ENCODE measurements at regions not wholly inside any gene's neighbourhood (a gene's known extent, or its start where the extent isn't known, plus 50 kb on each side); places are given as distances from the start of the nearest gene placed in this dataset.
A peak's percentile ranks its signal among the peaks of the same experiment; 100 is the strongest.

DNA sequence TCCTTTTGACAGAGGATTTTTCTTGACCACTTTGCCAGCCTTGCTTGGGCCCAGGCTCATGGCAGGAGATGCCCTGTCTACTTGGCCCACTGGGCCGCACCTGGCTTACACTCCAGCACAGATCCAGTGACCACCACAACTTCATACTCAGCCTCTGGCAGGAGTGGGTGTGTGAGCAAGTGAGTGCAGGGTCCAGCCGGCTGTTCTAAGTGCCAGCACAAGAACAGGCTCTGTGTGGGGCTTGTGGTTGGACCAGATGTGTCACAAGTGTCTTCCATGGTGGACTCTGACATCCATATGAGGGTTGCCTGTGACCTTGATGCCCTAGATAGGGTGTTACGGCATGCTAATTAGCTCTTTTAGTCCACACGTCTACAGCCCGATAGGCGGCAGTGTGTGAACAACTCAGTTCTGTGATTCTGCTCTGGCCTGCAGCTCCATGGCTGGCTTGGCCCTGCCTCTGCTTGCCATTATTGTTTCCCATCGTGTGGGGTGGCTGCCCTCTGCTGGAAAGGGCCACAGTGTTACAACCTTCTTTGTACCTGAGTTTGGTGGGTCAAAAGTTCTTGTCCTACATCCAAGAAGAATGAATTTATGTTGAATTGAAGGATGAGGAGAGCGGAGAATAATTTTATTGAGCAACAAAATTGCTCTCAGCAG, 1089.1 kb downstream of the SLC6A15 start:
- TF ChIP-seq, protein P1, sequence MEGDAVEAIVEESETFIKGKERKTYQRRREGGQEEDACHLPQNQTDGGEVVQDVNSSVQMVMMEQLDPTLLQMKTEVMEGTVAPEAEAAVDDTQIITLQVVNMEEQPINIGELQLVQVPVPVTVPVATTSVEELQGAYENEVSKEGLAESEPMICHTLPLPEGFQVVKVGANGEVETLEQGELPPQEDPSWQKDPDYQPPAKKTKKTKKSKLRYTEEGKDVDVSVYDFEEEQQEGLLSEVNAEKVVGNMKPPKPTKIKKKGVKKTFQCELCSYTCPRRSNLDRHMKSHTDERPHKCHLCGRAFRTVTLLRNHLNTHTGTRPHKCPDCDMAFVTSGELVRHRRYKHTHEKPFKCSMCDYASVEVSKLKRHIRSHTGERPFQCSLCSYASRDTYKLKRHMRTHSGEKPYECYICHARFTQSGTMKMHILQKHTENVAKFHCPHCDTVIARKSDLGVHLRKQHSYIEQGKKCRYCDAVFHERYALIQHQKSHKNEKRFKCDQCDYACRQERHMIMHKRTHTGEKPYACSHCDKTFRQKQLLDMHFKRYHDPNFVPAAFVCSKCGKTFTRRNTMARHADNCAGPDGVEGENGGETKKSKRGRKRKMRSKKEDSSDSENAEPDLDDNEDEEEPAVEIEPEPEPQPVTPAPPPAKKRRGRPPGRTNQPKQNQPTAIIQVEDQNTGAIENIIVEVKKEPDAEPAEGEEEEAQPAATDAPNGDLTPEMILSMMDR (IDR thresholded peaks at IDR 0.05): peak; percentile 17
- peak in 1 of 2 donors; percentile 43 for ATAC-seq
- intact Hi-C loops (cut with DNase I): no loop called here

DNA sequence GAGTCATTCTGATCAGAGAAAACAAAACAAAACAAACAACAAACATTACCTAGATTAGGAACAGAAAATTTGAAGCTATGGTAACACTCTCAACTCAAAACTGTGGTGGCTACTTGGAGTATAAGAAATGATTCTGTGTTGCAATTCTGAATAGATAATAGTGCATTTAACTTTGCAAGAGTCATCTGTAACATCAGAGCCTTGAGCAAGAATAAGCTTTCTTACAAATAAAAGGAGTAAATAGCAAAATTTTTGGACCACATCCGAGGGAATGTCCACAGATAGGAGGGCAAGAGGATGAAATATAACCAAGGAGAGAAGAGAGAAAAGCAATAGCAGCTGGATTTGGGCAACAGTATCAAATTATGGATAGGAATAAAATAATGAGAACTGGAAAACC, 1090.6 kb downstream of the SLC6A15 start:
- ATAC-seq (no peak), DNase-seq (no peak)
- Histone ChIP-seq H3K27me3 (ENCODE audit: low read depth) (no peaks in the 10 kb centered on the region), H3K4me1 (no peaks in the 10 kb centered on the region), H3K9me3 (no peaks in the 10 kb centered on the region), H3K36me3 (no peaks in the 10 kb centered on the region), H3K27ac (no peak overlapping the region), H3K4me3 (no peak overlapping the region)
- intact Hi-C loops (cut with DNase I): no loop called here
- TF ChIP-seq, protein P1 (IDR thresholded peaks at IDR 0.05): no peak

More for the DNA sequence above, 1089.1 kb downstream of the SLC6A15 start:
- Histone ChIP-seq H3K4me1 (no peaks in the 10 kb centered on the region), H3K27me3 (ENCODE audit: low read depth) (no peaks in the 10 kb centered on the region), H3K9me3 (no peaks in the 10 kb centered on the region), H3K4me3 (no peak overlapping the region), H3K36me3 (no peaks in the 10 kb centered on the region), H3K27ac (no peak overlapping the region)
- DNase-seq: no peak

DNA sequence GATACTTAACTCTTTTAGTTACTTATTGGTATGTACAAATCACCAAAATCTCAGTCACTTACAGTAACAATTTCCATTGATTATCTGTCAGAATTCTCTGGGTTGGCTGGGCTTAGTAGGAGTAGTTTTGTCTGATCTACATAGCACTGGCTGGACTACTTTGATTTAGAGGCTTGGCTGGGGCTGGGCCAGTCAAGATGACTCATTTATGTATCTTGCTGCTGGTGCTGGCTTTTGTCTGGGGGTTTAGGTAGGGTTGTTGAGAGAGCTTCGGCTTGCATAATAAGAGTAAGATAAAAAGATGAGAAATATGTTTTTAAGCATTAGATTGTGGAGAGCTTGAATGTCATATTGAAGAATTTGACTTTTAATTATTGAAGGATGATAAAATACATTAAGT, 1093.7 kb downstream of the SLC6A15 start:
- no peak for ATAC-seq
- Histone ChIP-seq H3K9me3 (no peaks in the 10 kb centered on the region), H3K4me1 (no peaks in the 10 kb centered on the region), H3K27me3 (ENCODE audit: low read depth) (no peaks in the 10 kb centered on the region), H3K36me3 (no peaks in the 10 kb centered on the region), H3K27ac (no peak overlapping the region), H3K4me3 (no peak overlapping the region)
- intact Hi-C loops (cut with DNase I): no loop called here
- no peak for DNase-seq
- TF ChIP-seq, protein P1 (IDR thresholded peaks at IDR 0.05): no peak

DNA sequence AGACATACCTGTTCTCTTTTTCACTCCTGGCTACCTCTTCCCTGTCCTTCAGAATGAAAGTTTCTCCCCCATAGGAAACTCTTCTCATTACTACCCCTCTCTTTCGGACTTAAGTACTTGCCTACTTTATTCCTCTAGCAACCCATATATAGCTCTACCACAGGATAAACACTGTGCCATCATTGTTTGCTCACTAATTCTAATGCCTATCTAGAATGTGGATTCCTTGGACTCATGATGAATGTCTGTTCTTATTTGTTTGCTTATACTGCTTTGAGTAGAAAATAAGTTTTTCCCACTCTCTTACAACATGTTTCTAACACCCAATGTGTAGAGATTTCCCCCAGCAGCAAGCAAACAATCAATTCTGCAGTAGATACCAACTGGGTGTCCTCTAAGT, 1094.9 kb downstream of the SLC6A15 start:
- Histone ChIP-seq H3K4me1 (no peaks in the 10 kb centered on the region), H3K27me3 (ENCODE audit: low read depth) (no peaks in the 10 kb centered on the region), H3K9me3 (no peaks in the 10 kb centered on the region), H3K27ac (no peak overlapping the region), H3K36me3 (no peaks in the 10 kb centered on the region), H3K4me3 (no peak overlapping the region)
- TF ChIP-seq, protein P1 (IDR thresholded peaks at IDR 0.05): no peak
- ATAC-seq (no peak), DNase-seq (no peak)
- intact Hi-C loops (cut with DNase I): no loop called here

DNA sequence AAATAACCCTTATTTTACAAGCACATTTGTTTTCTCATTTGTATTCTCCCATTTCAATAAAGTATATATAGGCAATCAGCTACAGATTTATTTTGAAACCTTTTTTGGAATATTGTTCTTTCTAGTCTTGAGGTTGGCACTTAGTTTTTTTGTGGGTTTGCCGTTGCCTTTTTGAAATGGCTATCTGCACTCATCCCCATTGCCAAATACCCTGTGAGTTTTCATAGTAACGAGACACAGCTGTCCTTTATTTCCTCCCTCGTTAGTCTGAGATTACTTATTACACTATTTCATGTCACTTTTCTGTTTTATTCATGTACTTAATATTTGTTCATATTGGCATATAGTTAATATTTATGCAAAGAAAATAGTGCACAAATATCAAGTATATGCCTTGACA, 1104.0 kb downstream of the SLC6A15 start:
- H3K4me3 ChIP-seq: no peak overlapping the region
- DNase-seq: no peak
- TF ChIP-seq, protein P1 (IDR thresholded peaks at IDR 0.05): no peak
- H3K27me3 ChIP-seq (ENCODE audit: low read depth): no peaks in the 10 kb centered on the region
- no peaks in the 10 kb centered on the region for H3K9me3 ChIP-seq
- no peaks in the 10 kb centered on the region for H3K36me3 ChIP-seq
- no peaks in the 10 kb centered on the region for H3K4me1 ChIP-seq
- intact Hi-C loops (cut with DNase I): no loop called here
- ATAC-seq: no peak
- H3K27ac ChIP-seq: no peak overlapping the region

Measured in lower lobe of right lung (tissue), 2 donors.